Heart right ventricle (tissue), 16 donors: ENCODE measurements at regions not wholly inside any gene's neighbourhood (a gene's known extent, or its start where the extent isn't known, plus 50 kb on each side); places are given as distances from the start of the nearest gene placed in this dataset.

ENCODE experiments used
- ATAC-seq, 8 donors: fragments of 200-7000 bp; cut with Tn5 transposase; one replicate each; pipeline ENCODE4 v1.9.1; 2020; ENCODE audit warnings: mild to moderate bottlenecking in 8 of 8, moderate library complexity in 8 of 8, moderate number of reproducible peaks in 1 of 8
- DNase-seq, 2 donors: peaks; one replicate each; pipeline ENCODE4 v3.0.0-alpha.2; 2020
- H3K27ac ChIP-seq, 10 donors: fragments of 200-600 bp; sonication (generic) in 2 of 10; one replicate each; pipeline versions ENCODE4 v1.5.0 to v1.8.0; 2020 to 2022; ENCODE audit warnings: mild to moderate bottlenecking in 3 of 10
- H3K27me3 ChIP-seq, 7 donors: fragments of 200-600 bp; one replicate each; pipeline ENCODE4 v1.8.0; 2021 to 2022; ENCODE audit warnings: mild to moderate bottlenecking in 2 of 7
- H3K36me3 ChIP-seq, 9 donors: fragments of 200-600 bp; sonication (generic) in 1 of 9; one replicate each; pipeline versions ENCODE4 v1.5.0 to v1.8.0; 2020 to 2022; ENCODE audit warnings: mild to moderate bottlenecking in 2 of 9
- H3K4me1 ChIP-seq, 9 donors: fragments of 200-600 bp; sonication (generic) in 1 of 9; one replicate each; pipeline versions ENCODE4 v1.5.0 to v1.8.0; 2020 to 2022; ENCODE audit warnings: mild to moderate bottlenecking in 4 of 9
- H3K4me3 ChIP-seq, 10 donors: fragments of 200-600 bp; sonication (generic) in 2 of 10; one replicate each; pipeline versions ENCODE4 v1.5.0 to v1.8.0; 2020 to 2022; ENCODE audit warnings: mild to moderate bottlenecking in 7 of 10, moderate library complexity in 2 of 10
- H3K9me3 ChIP-seq, 11 donors: fragments of 200-600 bp in 10 of 11; sonication (generic) in 2 of 11; one replicate each; pipeline versions ENCODE4 v1.5.0 to v1.8.0; 2013 to 2022; ENCODE audit warnings: mild to moderate bottlenecking in 2 of 11, control low read depth in 1 of 11, moderate library complexity in 1 of 11
- CTCF ChIP-seq, 9 donors: fragments of 200-600 bp; sonication (generic) in 2 of 9; IDR thresholded peaks; one replicate each; pipeline versions ENCODE4 v1.5.0 to v1.8.0; 2021 to 2022; ENCODE audit warnings: antibody characterized with exemption in 9 of 9, mild to moderate bottlenecking in 5 of 9, moderate library complexity in 1 of 9
- WGBS, 2 donors: extraction: QIAGEN DNeasy Blood & Tissue Kit; methylation state at CpG; one replicate each; pipeline ENCODE4 v1.1.7; 2013; ENCODE audit warnings: inconsistent platforms in 1 of 2; 5-methylcytosine and 5-hydroxymethylcytosine counted together
- intact Hi-C, 10 donors: fragments of 100-400 bp; cut with DNase I; formaldehyde crosslinking; loops; one replicate each; pipeline versions ENCODE4 v1.11.1 to v1.14.2; 2022
- donor health status: Arrhythmogenic right ventricular cardiomyopathy.
- donor health status: ischemic (EF 13 %, LVEDD 7.1; RV severe dilation, severe dysfunction).
- donor health status: healthy with polysubstance abuse.
- donor health status: DM: no; HTN: yes; CAD: no.
- donor health status: DM: no; HTN: no; CAD: no.
- donor health status: ischemic (EF 25% LVEDD 6.9; RV normal size, moderate dysfunction).
- donor health status: ischemic (EF 25% LVEDD 5.7; RV mildly dilated, moderate dysfunction).
- donor health status: healthy.
- donor health status: DM: yes; HTN: yes; CAD: no.
- donor health status: Ischemic cardiomyopathy.
- donor health status: ischemic (EF 35%, LVEDD 5.7; RV mildly dilated, moderate dysfunction).
- donor health status: nonischemic (EF 11% LVEDD 7.7; RV severe dilation, severe dysfunction).
- donor health status: DM: yes; HTN: yes; CAD: no.
- donor health status: PGD.
- donor health status: ischemic (EF 29% LVEDD 5.4; RV normal size, mild dysfunction).
- donor health status: nonischemic (EF 23%, LVEDD 6.1; RV moderate dilation, normal function).

GRCh38 chr18:2331491-2331890 lies 239.8 kb downstream of the METTL4 start:
- no peak overlapping the region for H3K27ac ChIP-seq
- ATAC-seq, result no peak
- DNase-seq, result no peak
- H3K9me3 ChIP-seq, result no peaks in the 10 kb centered on the region
- H3K4me3 ChIP-seq, result no peak overlapping the region
- TF ChIP-seq CTCF (IDR thresholded peaks at IDR 0.05), result no peak
- intact Hi-C loops, result loop anchor here in 2 of 10 donors (10.0 kb wide), 2 partner anchors 73 to 213 kb away; no protein-coding TSS in a partner anchor
- no peaks in the 10 kb centered on the region for H3K4me1 ChIP-seq
- H3K36me3 ChIP-seq, result no peaks in the 10 kb centered on the region
- 83 to 89% methylated on average over 4 of the region's 4 CpGs for WGBS, 2 donors
- H3K27me3 ChIP-seq, result peaks cover 0 to 11% (median 4%) of the 10 kb centered on the region in 7 donors

- TF ChIP-seq CTCF (IDR thresholded peaks at IDR 0.05), result no peak
- H3K4me3 ChIP-seq, result no peak overlapping the region
- ATAC-seq, result no peak
- H3K9me3 ChIP-seq, result no peaks in the 10 kb centered on the region
- DNase-seq, result no peak
- no peaks in the 10 kb centered on the region for H3K4me1 ChIP-seq
- H3K36me3 ChIP-seq, result no peaks in the 10 kb centered on the region
- peaks cover 0 to 10% (median 0%) of the 10 kb centered on the region in 7 donors for H3K27me3 ChIP-seq
- H3K27ac ChIP-seq, result no peak overlapping the region
- intact Hi-C loops, result loop anchor here in 7 of 10 donors (2.0 to 10.0 kb wide), 5 partner anchors 68 to 210 kb away; no protein-coding TSS in a partner anchor
Observed at GRCh38 chr18:2336690-2337392, 234.5 kb downstream of the METTL4 start.

- DNase-seq (peak; percentile 10 to 11), ATAC-seq (no peak)
- H3K4me1 ChIP-seq, result no peaks in the 10 kb centered on the region
- peaks cover 0 to 10% (median 0%) of the 10 kb centered on the region in 7 donors for H3K27me3 ChIP-seq
- peak in 8 of 9 donors; percentile 10 to 69 (median 48) for TF ChIP-seq CTCF (IDR thresholded peaks at IDR 0.05)
- no peaks in the 10 kb centered on the region for H3K36me3 ChIP-seq
- intact Hi-C loops, result loop anchor here in 7 of 10 donors (2.0 to 10.0 kb wide), 5 partner anchors 67 to 210 kb away; no protein-coding TSS in a partner anchor
- no peak overlapping the region for H3K4me3 ChIP-seq
- H3K27ac ChIP-seq, result no peak overlapping the region
- no peaks in the 10 kb centered on the region for H3K9me3 ChIP-seq
- WGBS, 2 donors, result 52% methylated on average over 7 of the region's 7 CpGs
Observed at GRCh38 chr18:2337552-2338141, 233.7 kb downstream of the METTL4 start.

GRCh38 chr18:2338601-2339000 lies 232.7 kb downstream of the METTL4 start:
- no peaks in the 10 kb centered on the region for H3K9me3 ChIP-seq
- no peak for TF ChIP-seq CTCF (IDR thresholded peaks at IDR 0.05)
- ATAC-seq (no peak), DNase-seq (no peak)
- no peaks in the 10 kb centered on the region for H3K4me1 ChIP-seq
- intact Hi-C loops, result loop anchor here in 7 of 10 donors (5.0 to 10.0 kb wide), 4 partner anchors 66 to 209 kb away; no protein-coding TSS in a partner anchor
- peaks cover 0 to 10% (median 0%) of the 10 kb centered on the region in 7 donors for H3K27me3 ChIP-seq
- 75 to 86% methylated on average over 3 of the region's 3 CpGs for WGBS, 2 donors
- H3K27ac ChIP-seq, result no peak overlapping the region
- no peak overlapping the region for H3K4me3 ChIP-seq
- no peaks in the 10 kb centered on the region for H3K36me3 ChIP-seq
